ENCODE measurements at regions not wholly inside any gene's neighbourhood (a gene's known extent, or its start where the extent isn't known, plus 50 kb on each side); places are given as distances from the start of the nearest gene placed in this dataset.
"Not testable (repeated sequence)": the region's sequence is repeated elsewhere in the genome, so short reads cannot be mapped to it uniquely, and the experiment has no call there.

DNA sequence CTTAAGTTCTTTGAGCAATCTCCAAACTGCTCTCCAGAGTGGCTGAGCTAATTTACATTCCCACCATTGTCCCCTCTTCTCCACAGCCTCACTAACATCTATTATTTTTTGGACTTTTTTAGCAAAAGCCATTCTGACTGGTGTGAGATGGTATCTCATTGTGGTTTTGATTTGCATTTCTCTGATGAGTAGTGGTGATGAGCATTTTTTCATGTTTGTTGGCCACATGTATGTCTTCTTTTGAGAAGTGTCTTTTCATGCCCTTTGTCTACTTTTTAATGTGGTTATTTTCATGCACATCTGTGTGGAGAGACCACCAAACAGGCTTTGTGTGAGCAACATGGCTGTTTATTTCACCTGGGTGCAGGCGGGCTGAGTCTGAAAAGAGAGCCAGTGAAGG, 199.7 kb upstream of the TRPC7 start:
- TF ChIP-seq, protein P1, sequence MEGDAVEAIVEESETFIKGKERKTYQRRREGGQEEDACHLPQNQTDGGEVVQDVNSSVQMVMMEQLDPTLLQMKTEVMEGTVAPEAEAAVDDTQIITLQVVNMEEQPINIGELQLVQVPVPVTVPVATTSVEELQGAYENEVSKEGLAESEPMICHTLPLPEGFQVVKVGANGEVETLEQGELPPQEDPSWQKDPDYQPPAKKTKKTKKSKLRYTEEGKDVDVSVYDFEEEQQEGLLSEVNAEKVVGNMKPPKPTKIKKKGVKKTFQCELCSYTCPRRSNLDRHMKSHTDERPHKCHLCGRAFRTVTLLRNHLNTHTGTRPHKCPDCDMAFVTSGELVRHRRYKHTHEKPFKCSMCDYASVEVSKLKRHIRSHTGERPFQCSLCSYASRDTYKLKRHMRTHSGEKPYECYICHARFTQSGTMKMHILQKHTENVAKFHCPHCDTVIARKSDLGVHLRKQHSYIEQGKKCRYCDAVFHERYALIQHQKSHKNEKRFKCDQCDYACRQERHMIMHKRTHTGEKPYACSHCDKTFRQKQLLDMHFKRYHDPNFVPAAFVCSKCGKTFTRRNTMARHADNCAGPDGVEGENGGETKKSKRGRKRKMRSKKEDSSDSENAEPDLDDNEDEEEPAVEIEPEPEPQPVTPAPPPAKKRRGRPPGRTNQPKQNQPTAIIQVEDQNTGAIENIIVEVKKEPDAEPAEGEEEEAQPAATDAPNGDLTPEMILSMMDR (IDR thresholded peaks at IDR 0.05) = not testable (repeated sequence)
- TF ChIP-seq, protein P2, sequence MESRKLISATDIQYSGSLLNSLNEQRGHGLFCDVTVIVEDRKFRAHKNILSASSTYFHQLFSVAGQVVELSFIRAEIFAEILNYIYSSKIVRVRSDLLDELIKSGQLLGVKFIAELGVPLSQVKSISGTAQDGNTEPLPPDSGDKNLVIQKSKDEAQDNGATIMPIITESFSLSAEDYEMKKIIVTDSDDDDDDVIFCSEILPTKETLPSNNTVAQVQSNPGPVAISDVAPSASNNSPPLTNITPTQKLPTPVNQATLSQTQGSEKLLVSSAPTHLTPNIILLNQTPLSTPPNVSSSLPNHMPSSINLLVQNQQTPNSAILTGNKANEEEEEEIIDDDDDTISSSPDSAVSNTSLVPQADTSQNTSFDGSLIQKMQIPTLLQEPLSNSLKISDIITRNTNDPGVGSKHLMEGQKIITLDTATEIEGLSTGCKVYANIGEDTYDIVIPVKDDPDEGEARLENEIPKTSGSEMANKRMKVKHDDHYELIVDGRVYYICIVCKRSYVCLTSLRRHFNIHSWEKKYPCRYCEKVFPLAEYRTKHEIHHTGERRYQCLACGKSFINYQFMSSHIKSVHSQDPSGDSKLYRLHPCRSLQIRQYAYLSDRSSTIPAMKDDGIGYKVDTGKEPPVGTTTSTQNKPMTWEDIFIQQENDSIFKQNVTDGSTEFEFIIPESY (IDR thresholded peaks at IDR 0.05; ENCODE audit: borderline replicate concordance, low read depth) = not testable (repeated sequence)
- TF ChIP-seq JUND (IDR thresholded peaks at IDR 0.05); POLR2AphosphoS5 (IDR thresholded peaks at IDR 0.05; ENCODE audit: low read depth, low read length); NRF1 (IDR thresholded peaks at IDR 0.05; ENCODE audit: low read depth, low read length): not testable (repeated sequence)

Data from SK-N-SH (cell line).